ENCODE measurements at regions not wholly inside any gene's neighbourhood (a gene's known extent, or its start where the extent isn't known, plus 50 kb on each side); places are given as distances from the start of the nearest gene placed in this dataset.

- no peak for TF ChIP-seq EZH2 (IDR thresholded peaks at IDR 0.05; ENCODE audit: insufficient read depth, poor library complexity, severe bottlenecking)
- TF ChIP-seq EZH2phosphoT487 (IDR thresholded peaks at IDR 0.05; ENCODE audit: insufficient read depth, low read depth), result no peak
Observed at GRCh38 chr4:28449085-28449484, 1588.4 kb downstream of the STIM2 start.
